ENCODE measurements at regions not wholly inside any gene's neighbourhood (a gene's known extent, or its start where the extent isn't known, plus 50 kb on each side); places are given as distances from the start of the nearest gene placed in this dataset.

DNA sequence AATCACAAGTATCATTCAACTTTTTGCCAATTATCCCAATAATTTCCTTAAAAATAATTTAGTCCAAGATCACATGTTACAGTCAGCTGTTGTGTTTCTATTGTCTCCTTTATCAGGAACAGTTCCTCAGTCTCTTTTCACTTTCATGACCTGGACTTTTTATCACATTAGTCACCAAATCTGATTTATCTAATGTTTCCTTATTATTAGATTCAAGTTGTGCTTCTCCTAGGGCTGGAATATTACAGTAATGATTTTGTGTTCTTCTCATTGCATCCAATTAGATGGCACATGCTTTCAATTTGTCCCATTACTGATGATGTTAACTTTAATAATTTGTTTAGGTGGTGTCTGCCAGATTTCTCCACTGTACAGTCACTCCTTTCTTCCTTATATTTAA lies 66.3 kb upstream of the DCBLD2 start:
- TF ChIP-seq, protein P1, sequence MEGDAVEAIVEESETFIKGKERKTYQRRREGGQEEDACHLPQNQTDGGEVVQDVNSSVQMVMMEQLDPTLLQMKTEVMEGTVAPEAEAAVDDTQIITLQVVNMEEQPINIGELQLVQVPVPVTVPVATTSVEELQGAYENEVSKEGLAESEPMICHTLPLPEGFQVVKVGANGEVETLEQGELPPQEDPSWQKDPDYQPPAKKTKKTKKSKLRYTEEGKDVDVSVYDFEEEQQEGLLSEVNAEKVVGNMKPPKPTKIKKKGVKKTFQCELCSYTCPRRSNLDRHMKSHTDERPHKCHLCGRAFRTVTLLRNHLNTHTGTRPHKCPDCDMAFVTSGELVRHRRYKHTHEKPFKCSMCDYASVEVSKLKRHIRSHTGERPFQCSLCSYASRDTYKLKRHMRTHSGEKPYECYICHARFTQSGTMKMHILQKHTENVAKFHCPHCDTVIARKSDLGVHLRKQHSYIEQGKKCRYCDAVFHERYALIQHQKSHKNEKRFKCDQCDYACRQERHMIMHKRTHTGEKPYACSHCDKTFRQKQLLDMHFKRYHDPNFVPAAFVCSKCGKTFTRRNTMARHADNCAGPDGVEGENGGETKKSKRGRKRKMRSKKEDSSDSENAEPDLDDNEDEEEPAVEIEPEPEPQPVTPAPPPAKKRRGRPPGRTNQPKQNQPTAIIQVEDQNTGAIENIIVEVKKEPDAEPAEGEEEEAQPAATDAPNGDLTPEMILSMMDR (IDR thresholded peaks at IDR 0.05; ENCODE audit: low read length), result no peak
- TF ChIP-seq EZH2 (optimal IDR thresholded peaks at IDR 0.05; ENCODE audit: low read depth, low read length) (no peak), EZH2phosphoT487 (IDR thresholded peaks at IDR 0.05; ENCODE audit: low read length) (no peak)
